ENCODE measurements at regions not wholly inside any gene's neighbourhood (a gene's known extent, or its start where the extent isn't known, plus 50 kb on each side); places are given as distances from the start of the nearest gene placed in this dataset.

- no peaks in the 10 kb centered on the region for H3K79me1 ChIP-seq (ENCODE audit: low read depth, low read length)
- H4K8ac ChIP-seq (ENCODE audit: extremely low read depth, insufficient read depth, low read length), result no peak overlapping the region
- H3K18ac ChIP-seq (ENCODE audit: extremely low read depth, low read length), result no peak overlapping the region
- no peak overlapping the region for H2BK15ac ChIP-seq (ENCODE audit: low read length)
- no peak overlapping the region for H2BK12ac ChIP-seq (ENCODE audit: low read depth, low read length)
- H2BK5ac ChIP-seq (ENCODE audit: low read depth, low read length), result no peak overlapping the region
- no peak overlapping the region for H2BK20ac ChIP-seq (ENCODE audit: low read length)
- DNase-seq (ENCODE audit: low read depth in 1 of 2, low spot score in 2 of 2) (no peak), FAIRE-seq (no peak)
- H4K20me1 ChIP-seq (replicated peaks in 1 of 2; ENCODE audit: control insufficient read depth in 1 of 2, insufficient read depth in 2 of 2, low read length in 2 of 2), result no peaks in the 10 kb centered on the region
- no peak overlapping the region for H3K23ac ChIP-seq (ENCODE audit: insufficient read length)
- H3K9me3 ChIP-seq (ENCODE audit: insufficient read depth in 2 of 2, low read depth in 1 of 2, low read length in 1 of 2), result peaks cover 4 to 14% of the 10 kb centered on the region in 2 experiments; a peak in 2 of 4 replicates
- H3K4ac ChIP-seq (replicated peaks; ENCODE audit: insufficient read length, low read depth, low read length), result no peak overlapping the region
- H2AFZ ChIP-seq (ENCODE audit: low read length), result no peak overlapping the region
- H3K4me1 ChIP-seq (replicated peaks in 1 of 4; ENCODE audit: control insufficient read depth in 3 of 4, insufficient read depth in 4 of 4, low read length in 3 of 4), result no peaks in the 10 kb centered on the region
- no peak overlapping the region for H3K4me3 ChIP-seq (ENCODE audit: extremely low read depth in 1 of 4, insufficient read depth in 2 of 4, low read depth in 3 of 4, low read length in 4 of 4)
- H3K23me2 ChIP-seq (ENCODE audit: low read depth, low read length), result no peaks in the 10 kb centered on the region
- H3K27me3 ChIP-seq (replicated peaks in 1 of 4; ENCODE audit: control insufficient read depth in 3 of 4, extremely low read depth in 1 of 4, insufficient read depth in 3 of 4, low read length in 3 of 4), result no peaks in the 10 kb centered on the region
- no peak overlapping the region for H3K56ac ChIP-seq (replicated peaks; ENCODE audit: insufficient read length, low read depth, low read length)
- ChIA-PET CTCF (ENCODE audit: partially characterized antibody) (no interaction called here), POLR2A (ENCODE audit: partially characterized antibody) (no interaction called here)
- no peak overlapping the region for H3K9ac ChIP-seq (replicated peaks in 1 of 4; ENCODE audit: extremely low read depth in 1 of 4, low read depth in 3 of 4, low read length in 3 of 4)
- no peak overlapping the region for H3K14ac ChIP-seq (ENCODE audit: insufficient read length)
- no peak overlapping the region for H3K4me2 ChIP-seq (ENCODE audit: insufficient read depth in 1 of 2, low read depth in 2 of 2, low read length in 2 of 2)
- no peak overlapping the region for H3K27ac ChIP-seq (ENCODE audit: low read depth, low read length)
- no peak overlapping the region for H4K91ac ChIP-seq (replicated peaks; ENCODE audit: insufficient read length, low read length)
- no peak overlapping the region for H4K5ac ChIP-seq (ENCODE audit: insufficient read length, low read depth, low read length)
- no peaks in the 10 kb centered on the region; a peak in 1 of 8 replicates for H3K36me3 ChIP-seq (ENCODE audit: control insufficient read depth in 2 of 4, insufficient read depth in 4 of 4, low read length in 3 of 4)
- no peaks in the 10 kb centered on the region for H3K79me2 ChIP-seq (ENCODE audit: control insufficient read depth in 1 of 2, insufficient read depth in 2 of 2, low read length in 2 of 2)
- no peak overlapping the region for H2BK120ac ChIP-seq (replicated peaks; ENCODE audit: low read depth, low read length)
- H2AK5ac ChIP-seq (ENCODE audit: low read depth, low read length), result no peak overlapping the region
- TF ChIP-seq, protein P1, sequence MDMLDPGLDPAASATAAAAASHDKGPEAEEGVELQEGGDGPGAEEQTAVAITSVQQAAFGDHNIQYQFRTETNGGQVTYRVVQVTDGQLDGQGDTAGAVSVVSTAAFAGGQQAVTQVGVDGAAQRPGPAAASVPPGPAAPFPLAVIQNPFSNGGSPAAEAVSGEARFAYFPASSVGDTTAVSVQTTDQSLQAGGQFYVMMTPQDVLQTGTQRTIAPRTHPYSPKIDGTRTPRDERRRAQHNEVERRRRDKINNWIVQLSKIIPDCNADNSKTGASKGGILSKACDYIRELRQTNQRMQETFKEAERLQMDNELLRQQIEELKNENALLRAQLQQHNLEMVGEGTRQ (IDR thresholded peaks at IDR 0.05; ENCODE audit: low read length), result no peak
- TF ChIP-seq KDM5A (IDR thresholded peaks at IDR 0.05; ENCODE audit: low read length) (no peak), NRF1 (IDR thresholded peaks at IDR 0.05; ENCODE audit: low read depth, low read length) (no peak), SIRT6 (IDR thresholded peaks at IDR 0.05; ENCODE audit: low read length) (no peak), CTBP2 (IDR thresholded peaks at IDR 0.05; ENCODE audit: borderline replicate concordance, insufficient read depth, insufficient read length, low read length) (no peak), EP300 (IDR thresholded peaks at IDR 0.05; ENCODE audit: borderline replicate concordance in 1 of 2, low read depth in 2 of 2, low read length in 2 of 2) (no peak), ATF3 (IDR thresholded peaks at IDR 0.05; ENCODE audit: insufficient read depth, low read depth, low read length) (no peak), CBX8 (IDR thresholded peaks at IDR 0.05; ENCODE audit: borderline replicate concordance, low read depth, low read length) (no peak), HDAC2 (IDR thresholded peaks at IDR 0.05; ENCODE audit: borderline replicate concordance in 1 of 2, low read depth in 2 of 2, low read length in 2 of 2) (no peak), EGR1 (IDR thresholded peaks at IDR 0.05; ENCODE audit: borderline replicate concordance, low read depth, low read length) (no peak), MAFK (IDR thresholded peaks at IDR 0.05; ENCODE audit: low read depth, low read length) (no peak), BCL11A (IDR thresholded peaks at IDR 0.05; ENCODE audit: low read depth in 2 of 2, low read length in 2 of 2) (no peak), SIX5 (IDR thresholded peaks at IDR 0.05; ENCODE audit: low read depth, low read length) (no peak)
- TF ChIP-seq, protein P2, sequence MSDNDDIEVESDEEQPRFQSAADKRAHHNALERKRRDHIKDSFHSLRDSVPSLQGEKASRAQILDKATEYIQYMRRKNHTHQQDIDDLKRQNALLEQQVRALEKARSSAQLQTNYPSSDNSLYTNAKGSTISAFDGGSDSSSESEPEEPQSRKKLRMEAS (IDR thresholded peaks at IDR 0.05), result no peak
These were observed 318.9 kb downstream of the ICE1 start for GRCh38 chr5:5741418-5741817.

All from H1 (cell line).